Stromal cell of bone marrow (primary cell): ENCODE measurements at regions not wholly inside any gene's neighbourhood (a gene's known extent, or its start where the extent isn't known, plus 50 kb on each side); places are given as distances from the start of the nearest gene placed in this dataset.
"Not testable (repeated sequence)": the region's sequence is repeated elsewhere in the genome, so short reads cannot be mapped to it uniquely, and the experiment has no call there.

Experiments
- DNase-seq: peaks from one replicate; pipeline ENCODE4 v3.0.0-alpha.2; 2012; ENCODE audit warnings: low read depth

DNA sequence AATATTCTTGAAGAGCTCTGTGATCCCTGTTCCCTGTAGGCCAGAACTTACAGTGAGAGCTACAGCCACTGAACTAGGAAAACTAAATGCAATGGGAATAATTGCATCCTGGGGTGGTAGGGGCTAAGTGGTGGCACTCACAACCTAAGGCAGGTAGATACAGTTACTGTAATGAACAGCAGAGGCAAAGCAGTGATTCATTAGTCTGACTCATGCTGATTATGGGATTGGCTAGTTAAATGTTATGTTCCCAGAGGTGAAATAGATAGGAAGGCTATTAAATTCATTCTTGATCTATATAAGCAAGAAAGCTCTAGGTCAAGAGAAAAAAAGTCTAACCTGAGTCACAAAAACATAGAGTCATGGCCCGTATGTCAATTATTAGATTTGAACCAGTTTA lies 173.1 kb upstream of the MALRD1 start:
- no peak for DNase-seq

DNA sequence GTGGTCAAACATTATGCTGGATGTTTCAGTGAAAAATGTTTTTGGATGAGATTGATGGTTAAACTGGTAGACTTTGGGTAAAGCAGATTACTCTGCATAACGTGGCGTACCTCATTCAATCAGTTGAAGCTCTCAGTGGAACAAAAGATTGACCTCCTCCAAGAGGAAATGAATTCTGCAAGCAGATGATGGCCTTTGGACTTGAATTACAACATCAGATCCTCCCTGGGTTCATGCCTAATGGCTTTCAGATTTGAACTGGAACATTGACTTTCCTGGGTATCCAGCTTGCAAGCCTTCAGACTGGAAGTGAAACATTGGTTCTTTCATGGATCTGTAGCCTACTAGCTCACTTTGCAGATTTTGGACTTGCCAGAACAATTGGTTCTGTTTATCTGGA lies 169.3 kb upstream of the MALRD1 start:
- no peak for DNase-seq

DNA sequence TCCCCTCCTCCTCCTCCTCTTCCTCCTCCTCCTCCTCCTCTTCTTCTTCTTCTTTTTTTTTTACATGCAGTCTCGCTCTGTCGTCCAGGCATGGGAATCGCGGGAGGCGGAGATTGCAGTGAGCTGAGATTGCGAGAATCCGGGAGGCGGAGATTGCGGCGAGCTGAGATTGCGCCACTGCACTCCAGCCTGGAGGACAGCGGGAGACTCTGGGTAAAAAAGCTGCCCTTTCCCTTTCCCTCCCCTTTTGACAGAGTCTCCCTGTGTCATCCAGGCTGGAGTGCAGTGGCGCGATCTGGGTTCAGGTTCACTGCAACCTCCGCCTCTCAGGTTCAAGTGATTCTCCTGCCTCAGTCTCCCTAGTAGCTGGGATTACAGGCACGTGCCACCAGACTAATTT lies 168.1 kb upstream of the MALRD1 start:
- DNase-seq = no peak

DNA sequence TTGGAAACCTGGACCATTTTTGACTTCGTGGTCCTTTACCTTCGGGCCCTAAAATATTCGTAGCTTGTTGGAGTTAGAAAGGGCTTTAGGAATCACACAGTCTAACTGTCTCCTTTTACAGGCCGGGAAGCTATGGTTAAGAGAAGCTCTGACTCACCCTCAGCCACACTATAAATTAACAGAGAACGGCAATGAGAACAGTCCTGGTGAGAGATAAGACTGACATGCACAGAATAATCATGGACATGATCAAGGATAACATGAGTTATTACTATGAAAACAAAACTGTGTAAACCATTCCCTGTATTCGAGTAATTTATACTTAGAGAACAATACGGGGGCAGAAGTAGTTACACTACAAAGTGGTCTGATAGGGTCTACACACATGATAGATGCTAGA lies 162.5 kb upstream of the MALRD1 start:
- DNase-seq = no peak

DNA sequence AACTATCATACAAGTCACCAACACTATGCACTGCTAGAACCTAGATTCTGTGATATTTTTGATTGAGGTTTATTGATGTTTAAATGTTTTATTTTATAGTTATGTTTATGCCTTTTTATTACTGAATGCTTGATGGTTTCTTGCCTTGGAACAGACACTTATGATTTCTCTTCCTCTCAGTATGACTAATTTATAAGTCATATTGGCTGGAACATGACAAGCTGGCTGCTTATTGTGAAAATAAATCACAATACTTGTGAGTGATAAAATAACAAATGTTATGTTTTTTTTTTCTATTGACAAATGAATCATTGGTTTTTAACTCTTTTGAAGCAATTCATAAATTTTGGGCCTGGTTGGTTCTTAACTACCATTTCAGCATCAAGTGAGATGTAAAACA lies 142.0 kb upstream of the MALRD1 start:
- DNase-seq = peak; percentile 3

DNA sequence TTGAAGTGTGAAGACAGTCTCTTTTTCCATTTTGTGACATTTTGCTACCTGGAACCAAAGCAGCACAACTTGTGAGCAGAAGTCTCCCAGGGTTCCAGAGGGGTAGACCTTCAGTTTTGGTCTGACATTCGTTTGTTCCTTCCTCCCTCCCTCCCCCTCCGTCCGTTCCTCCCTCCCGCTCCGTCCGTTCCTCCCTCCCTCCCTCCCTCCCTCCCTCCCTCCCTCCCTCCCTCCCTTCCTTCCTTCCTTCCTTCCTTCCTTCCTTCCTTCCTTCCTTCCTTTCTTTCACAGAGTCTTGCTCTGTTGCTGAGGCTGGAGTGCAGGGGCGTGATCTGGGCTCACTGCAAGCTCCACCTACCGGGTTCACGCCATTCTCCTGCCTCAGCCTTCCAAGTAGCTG lies 131.2 kb upstream of the MALRD1 start:
- DNase-seq = not testable (repeated sequence)

DNA sequence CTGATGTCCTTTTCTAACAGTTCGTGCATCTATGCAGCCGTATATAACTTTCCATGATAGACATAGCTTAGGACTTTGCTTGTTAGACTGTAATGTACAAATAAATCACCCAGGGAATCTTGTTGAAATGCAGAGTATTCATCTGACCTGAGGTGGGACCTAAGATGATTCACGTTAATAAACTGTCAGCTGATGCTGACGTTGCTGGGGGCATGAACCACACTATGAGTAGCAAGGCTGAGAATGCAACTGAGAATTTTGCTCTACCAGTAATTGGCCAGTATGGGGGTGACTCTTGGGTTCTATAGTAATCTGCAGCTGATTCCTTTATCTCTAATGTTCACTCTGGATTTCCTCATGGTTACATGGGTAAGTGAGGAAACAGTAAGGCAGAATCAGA lies 130.1 kb upstream of the MALRD1 start:
- peak; percentile 11 for DNase-seq

DNA sequence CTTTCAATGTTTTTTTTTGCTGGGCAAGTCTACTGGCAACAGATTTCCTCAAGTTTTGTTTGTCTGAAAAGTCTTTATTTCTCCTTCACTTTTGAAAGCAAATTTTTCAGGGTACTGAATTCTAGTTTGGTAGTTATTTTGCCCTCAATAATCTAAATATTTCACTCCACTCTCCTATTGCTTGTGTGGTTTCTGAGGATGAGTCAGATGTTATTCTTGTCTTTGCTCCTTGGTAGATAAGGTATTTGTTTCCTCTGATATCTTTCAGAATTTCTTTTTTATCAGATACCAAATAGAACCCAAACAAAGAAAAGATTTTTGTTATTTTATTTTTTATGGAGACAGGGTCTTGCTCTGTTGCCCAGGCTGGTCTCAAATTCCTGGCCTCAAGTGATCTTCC lies 99.2 kb upstream of the MALRD1 start:
- DNase-seq = no peak

DNA sequence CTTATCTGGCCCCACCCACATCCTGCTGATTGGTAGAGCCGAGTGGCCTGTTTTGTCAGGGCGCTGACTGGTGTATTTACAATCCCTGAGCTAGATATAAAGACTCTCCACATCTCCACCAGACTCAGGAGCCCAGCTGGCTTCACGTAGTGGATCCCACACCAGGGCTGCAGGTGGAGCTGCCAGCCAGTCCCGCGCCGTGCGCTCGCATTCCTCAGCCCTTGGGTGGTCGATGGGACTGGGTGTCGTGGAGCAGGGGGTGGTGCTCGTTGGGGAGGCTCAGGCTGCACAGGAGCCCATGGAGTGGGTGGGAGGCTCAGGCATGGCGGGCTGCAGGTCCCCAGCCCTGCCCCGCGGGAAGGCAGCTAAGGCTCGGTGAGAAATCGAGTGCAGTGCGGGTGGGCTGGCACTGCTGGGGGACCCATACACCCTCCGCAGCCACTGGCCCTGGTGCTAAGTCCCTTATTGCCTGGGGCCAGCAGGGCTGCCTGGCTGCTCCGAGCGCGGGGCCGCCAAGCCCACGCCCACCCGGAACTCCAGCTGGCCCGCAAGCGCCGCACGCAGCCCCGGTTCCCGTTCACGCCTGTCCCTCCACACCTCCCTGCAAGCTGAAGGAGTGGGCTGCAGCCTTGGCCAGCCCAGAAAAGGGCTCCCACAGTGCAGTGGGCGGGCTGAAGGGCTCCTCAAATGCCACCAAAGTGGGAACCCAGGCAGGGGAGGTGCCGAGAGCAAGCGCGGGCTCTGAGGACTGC lies 97.4 kb upstream of the MALRD1 start:
- DNase-seq = not testable (repeated sequence)

DNA sequence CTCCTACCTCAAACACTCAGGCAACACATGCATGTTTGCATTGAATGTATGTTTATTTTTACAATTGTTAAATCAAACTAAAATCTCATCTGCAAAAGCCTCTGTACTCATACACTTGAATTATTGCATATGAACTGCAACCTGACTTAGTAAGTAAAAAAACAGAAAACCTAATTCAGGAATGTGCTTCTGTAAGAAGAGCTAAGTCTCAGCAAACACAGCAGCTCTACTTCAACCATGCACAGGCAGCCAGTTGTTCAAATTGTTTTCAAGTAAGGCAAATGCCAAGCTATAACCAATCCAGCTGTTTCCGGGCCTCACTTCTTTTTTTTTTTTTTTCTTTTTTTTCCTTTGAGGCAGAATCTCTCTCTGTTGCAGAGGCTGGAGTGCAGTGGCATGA lies 93.5 kb upstream of the MALRD1 start:
- no peak for DNase-seq

DNA sequence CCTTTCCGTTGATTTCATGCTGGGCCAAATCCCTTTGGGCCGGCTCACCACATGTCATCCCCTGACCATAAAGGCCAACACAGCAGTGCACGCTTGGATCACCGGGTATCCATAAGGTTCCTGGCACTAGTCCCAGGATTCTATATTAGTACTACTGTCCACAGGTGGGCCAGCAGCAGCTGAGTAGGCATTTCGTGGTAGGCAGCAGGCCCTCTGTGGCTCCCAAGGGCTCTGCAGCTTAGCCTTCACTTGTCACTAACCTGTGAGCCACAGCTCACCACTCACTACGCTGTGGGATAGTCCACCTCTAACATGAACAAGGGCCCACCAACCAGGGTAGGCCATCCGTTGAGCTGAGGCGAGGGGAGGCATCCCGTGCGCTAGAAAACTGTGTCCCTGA lies 89.2 kb upstream of the MALRD1 start:
- DNase-seq = no peak

DNA sequence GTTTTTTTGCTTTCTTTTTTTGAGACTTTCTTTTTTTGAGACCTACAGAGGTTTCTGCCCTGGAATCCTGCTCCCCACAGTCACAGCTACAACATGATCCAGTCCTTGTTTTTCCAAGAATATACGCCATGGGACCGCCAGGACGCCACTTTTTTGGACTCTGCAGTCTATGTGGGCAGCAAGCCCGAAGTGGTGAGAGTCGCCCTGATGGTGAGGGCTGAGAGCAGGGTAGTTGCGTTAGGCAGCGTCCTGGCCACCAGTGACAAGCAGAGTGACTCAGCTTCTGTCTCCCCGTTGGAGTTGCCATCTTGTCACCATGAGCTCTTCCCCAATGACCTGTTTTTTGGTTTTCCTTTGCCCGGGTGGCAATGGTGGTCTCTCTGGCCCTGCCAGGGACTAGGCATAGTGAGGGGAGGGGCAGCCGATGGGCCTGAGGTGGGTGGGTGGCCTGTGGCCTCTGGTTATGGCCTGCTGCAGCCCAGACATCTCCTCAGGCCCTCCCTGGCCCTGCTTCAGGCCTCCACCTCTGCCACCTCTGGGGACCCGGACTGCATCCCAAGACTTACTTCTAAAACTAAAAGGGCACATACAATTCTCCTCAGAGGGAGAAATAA lies 88.0 kb upstream of the MALRD1 start:
- no peak for DNase-seq

DNA sequence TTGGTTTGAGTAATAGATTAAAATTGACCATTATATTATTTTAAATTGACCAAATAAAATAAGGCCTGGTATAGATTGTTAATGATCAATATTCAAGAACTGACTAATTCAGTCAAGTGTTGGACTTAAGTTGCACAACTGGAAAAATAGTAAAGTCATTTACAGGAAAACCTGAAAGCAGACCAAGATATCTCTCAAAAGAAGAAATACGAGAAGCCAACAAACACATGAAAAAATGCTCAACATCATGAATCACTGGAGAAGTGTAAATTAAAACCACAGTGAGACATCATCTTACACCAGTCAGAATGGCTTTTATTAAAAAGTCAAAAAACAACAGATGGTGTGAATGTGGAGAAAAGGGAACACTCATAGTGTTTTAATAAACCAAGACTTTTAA lies 80.4 kb upstream of the MALRD1 start:
- DNase-seq = no peak

DNA sequence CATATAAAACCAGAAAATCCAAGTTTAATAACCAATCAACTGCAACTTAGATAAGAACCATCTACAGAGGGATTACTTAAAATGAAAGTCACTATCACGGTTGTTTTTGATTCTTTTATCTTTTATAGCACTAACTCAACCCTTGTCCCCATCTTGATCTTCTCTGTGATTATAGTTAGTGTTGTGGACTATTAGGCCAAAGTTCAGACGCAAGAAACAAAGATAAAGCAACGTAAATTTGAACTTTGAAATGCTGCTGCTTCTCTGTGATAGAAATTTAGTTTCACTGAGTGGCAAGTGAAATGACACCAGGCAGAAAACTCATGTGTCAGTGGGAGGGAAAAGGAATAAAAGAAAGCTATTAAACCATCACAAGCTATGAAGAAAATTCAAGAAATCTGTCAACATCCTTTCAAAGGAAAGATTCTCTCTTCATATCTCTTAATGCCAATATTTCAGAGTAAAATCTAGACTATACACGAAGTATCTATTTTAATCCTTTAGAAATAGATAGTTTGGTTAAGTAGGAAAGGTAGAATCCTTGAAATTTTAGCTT lies 71.8 kb upstream of the MALRD1 start:
- no peak for DNase-seq

DNA sequence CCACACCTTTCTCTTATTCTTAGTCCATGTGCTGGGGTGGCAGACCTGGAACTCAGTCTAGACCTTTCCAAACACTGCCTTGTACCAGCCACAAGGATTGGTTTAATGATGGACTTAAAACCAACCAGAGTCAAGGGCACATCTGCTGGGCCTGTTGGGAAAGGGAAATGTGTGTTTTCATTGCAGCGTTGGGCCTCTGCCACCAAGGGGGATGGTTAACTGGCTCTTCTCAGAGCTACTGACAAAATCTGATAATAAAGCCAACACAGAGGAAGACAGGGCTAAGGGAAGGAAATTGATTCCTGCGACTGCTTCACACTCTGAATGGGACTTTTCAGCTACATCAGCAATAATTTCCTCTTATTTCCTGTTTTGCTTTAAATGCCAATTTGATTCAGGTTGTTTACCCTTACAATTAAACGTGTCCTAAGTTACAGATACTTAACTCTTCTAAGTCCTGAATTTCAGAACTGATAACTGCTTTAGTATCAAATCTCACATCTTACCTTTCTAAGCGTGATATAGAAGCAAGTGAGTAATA lies 68.4 kb upstream of the MALRD1 start:
- no peak for DNase-seq

DNA sequence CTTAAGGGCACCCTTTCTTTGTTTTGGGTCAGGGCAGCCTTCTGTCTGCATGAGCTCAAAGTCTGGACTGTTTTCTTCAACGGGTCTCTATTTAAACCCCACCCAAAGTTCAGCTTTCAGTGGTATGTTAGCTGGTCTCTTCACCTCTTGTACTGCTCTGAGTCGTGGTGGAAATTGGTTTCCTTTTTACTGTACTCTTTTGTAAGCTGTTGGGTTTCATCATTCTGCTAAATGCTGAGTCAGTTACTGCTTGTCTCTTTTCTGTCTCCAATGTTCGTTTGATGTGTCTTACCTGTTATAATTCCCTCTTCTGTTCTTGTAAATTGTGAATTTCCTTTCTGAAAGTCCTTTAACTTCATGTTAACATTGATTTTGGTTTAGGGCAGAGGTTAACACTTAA lies 64.1 kb upstream of the MALRD1 start:
- no peak for DNase-seq

DNA sequence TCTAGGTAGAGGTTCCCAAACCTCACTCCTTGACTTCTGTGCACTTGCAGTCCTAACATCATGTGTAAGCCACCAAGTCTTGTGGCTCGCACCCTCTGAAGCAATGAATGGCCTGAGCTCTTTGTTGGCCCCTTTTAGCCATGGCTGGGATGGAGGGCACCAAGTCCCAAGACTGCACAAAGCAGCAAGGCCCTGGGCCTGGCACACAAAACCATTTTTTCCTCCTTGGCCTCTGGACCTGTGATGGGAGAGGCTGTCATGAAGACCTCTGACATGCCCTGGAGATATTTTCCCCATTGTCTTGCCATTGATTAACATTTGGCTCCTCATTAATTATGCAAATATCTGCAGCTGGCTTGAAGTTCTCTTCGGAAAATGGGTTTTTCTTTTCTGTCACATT lies 60.3 kb upstream of the MALRD1 start:
- no peak for DNase-seq
